LNCAP (cell line): ENCODE measurements at regions not wholly inside any gene's neighbourhood (a gene's known extent, or its start where the extent isn't known, plus 50 kb on each side); places are given as distances from the start of the nearest gene placed in this dataset.

ENCODE experiments used
- TF ChIP-seq, protein P1 (sequence below): fragments of 450-650 bp; IDR thresholded peaks from 2 replicates; pipeline ENCODE4 v1.5.1; 2017; ENCODE audit warnings: mild to moderate bottlenecking

DNA sequence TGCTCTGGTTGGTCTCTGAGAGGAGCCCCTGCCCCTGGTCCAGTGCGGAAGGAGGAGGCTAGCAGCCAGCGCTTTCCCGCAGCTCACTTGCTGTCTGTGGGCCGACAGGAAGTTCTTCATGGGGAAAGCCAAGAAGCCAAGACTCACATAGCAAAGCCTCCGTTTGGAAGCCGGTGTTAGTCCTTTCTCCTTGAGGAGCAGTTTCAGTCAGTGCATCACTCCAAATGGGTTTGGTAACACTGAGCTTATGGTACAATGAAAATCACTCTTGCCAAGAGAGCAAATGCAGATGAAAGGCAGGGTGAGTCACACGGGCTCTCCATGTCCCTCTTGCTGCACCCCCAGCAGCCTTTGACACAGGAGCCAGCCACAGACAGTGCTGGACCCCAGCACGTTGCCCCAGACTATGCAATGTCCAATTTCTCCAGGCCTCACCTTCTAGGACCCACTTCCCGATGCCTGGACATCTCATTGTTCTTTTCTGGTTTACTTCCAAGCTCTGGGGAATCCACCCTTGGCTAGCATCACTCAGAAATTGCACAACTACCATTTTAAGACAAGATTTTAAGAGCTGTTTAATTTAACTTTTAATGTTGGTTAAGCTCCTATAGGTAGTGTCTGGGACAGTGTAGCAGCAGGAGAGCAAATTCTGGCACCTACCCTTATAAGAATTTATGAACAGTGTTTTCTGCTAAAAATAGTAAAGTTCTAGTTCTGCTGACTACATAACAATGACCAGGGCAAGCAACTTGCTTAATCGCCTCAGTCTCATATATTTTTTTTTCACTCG, 174.9 kb downstream of the ASB1 start:
- TF ChIP-seq, protein P1, sequence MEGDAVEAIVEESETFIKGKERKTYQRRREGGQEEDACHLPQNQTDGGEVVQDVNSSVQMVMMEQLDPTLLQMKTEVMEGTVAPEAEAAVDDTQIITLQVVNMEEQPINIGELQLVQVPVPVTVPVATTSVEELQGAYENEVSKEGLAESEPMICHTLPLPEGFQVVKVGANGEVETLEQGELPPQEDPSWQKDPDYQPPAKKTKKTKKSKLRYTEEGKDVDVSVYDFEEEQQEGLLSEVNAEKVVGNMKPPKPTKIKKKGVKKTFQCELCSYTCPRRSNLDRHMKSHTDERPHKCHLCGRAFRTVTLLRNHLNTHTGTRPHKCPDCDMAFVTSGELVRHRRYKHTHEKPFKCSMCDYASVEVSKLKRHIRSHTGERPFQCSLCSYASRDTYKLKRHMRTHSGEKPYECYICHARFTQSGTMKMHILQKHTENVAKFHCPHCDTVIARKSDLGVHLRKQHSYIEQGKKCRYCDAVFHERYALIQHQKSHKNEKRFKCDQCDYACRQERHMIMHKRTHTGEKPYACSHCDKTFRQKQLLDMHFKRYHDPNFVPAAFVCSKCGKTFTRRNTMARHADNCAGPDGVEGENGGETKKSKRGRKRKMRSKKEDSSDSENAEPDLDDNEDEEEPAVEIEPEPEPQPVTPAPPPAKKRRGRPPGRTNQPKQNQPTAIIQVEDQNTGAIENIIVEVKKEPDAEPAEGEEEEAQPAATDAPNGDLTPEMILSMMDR: no peak

DNA sequence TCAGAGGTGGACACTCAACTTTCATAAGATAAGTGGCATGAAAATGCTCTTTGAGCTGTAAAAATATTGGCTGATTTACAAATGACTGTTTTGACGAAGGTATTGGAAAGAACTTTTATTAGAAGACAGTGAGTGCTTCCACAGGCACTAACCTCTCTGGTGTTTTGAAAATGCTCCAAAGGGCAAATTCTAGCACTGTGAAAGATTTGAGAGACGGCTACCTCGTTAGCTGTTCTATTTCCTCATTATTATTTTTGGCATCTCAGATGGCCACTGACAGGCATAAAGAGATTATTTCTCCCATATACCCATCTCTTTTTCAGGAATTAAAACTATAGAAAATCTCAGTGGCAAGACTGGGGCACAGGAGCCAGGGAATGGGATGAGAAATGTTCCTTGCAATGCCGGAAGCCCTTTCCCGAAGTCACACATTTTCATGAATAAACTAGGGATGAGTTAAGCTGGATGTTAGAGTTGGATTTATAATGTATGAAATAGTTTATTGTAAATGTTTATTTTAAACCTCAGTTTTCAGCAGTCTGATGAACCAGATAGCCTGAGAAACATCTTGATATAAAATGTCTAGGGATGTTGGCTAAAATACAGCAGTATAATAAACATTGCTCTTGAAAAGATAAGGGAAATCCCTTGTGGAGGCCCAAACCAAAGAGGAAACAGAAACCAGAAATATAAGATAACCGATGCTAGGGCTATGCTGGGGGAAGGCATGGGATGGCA, 175.7 kb downstream of the ASB1 start:
- TF ChIP-seq, protein P1: no peak

DNA sequence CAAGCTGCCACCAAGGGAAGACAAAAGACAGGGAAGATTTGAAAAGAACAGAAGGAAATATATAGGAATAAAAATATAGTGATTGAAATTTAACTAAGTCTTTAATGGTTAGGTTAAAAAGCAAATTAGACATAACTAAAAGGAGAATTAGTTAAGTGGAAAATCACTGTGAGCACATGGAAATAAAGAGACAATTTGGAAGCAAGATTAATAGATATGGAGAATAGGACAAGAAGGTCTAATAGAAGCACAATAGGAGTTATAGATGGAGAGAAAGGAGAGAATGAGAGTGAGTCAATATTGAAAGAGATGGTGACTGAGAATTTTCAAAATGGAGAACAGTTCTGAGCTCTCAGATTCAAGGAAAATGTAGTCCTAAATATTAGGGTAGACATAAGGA, 176.9 kb downstream of the ASB1 start:
- TF ChIP-seq, protein P1: no peak

DNA sequence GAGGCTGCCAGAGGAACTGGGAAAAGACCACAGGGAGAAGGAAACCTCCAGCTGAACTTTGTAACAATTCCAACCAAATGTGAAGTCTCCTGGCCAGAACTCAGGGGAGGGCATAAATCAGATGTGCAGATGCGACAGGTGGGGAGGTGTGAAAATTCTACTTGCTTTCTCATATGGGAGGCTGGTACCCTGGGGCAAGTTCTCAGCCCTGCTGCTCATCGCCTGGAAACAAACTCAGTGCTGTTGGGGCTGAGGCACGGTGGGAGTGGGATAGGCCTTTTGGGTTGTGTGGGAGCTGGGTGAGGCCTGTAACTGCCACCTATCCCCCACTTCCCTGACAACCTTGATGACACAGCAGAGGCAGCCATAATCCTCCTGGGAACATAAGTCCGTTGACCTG, 179.6 kb downstream of the ASB1 start:
- TF ChIP-seq, protein P1: no peak

DNA sequence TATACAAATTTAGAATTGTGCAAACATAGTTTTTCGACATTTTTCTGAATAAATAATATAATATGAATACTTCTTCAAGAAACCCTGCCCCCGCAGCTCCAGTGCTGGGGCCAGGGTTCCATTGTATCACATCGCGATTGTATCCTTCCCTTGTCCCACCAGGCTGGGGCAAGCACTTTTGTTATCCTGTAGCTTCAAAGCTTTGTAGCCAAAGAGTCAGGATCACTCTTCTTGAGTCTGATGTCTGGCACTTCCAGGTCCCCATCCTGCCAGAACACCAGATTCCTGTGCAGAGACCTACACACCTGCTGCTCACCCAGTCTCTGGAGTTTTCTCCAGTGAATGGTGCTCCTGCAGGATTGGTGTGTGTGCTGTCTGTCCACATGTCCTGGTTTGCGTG, 186.9 kb downstream of the ASB1 start:
- TF ChIP-seq, protein P1: no peak

DNA sequence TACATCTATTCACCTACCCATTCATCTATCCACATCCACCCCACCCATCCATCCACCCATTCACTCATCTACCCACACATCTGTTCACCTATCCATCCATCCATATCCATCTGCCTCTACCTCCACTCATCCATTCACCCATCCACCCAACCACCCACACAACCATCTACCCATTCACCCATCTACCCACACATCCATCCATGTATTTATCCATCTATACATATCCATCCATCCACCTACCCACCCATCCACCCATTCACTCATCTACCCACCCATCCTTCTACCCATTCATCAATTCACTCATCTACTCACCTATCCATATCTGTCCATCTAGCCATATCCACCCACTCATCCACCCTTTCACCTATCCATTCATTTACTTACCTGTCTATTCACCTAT, 187.6 kb downstream of the ASB1 start:
- TF ChIP-seq, protein P1: no peak

DNA sequence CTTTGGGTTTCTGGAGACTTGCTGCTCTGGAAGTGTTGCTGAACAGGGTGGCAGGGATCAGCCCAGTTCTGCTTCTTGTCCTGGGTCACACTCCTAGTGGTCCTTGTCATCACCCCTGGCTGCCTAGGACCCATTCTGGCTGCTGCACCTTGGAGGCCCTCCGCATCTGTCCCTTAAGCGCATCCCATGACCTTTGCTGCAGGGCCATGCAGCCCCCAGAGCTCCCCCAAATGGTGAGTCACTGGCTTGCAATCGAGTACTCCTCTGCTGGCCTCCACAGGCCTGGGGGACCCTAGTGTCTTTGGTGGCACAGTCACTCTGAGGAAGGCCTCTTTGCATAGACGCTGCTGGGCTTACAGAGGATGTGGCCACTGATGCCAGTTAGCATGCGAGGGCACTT, 188.5 kb downstream of the ASB1 start:
- TF ChIP-seq, protein P1: no peak
